Neuronal stem cell (in vitro differentiated cells): ENCODE measurements at regions not wholly inside any gene's neighbourhood (a gene's known extent, or its start where the extent isn't known, plus 50 kb on each side); places are given as distances from the start of the nearest gene placed in this dataset.

Source experiments
- DNase-seq: peaks from one replicate; pipeline ENCODE4 v3.0.0-alpha.2; 2013; ENCODE audit warnings: low spot score
- H2AFZ ChIP-seq: one replicate; pipeline ENCODE4 v1.6.1; 2013; ENCODE audit warnings: mild to moderate bottlenecking, low read length, inconsistent platforms
- H2AK5ac ChIP-seq: 2 replicates; pipeline ENCODE4 v1.6.1; 2013; ENCODE audit warnings: low read depth, mild to moderate bottlenecking, inconsistent platforms, low read length, moderate library complexity, mixed read lengths
- H2BK120ac ChIP-seq: 2 replicates; pipeline ENCODE4 v1.6.1; 2013; ENCODE audit warnings: low read depth, mild to moderate bottlenecking, inconsistent platforms, low read length, moderate library complexity, mixed read lengths
- H2BK12ac ChIP-seq: one replicate; pipeline ENCODE4 v1.6.1; 2013; ENCODE audit warnings: low read length, inconsistent platforms
- H2BK15ac ChIP-seq: 2 replicates; pipeline ENCODE4 v1.6.1; 2013; ENCODE audit warnings: mild to moderate bottlenecking, low read length, inconsistent platforms, mixed read lengths
- H2BK5ac ChIP-seq: one replicate; pipeline ENCODE4 v1.6.1; 2013; ENCODE audit warnings: inconsistent platforms, mild to moderate bottlenecking, low read length, moderate library complexity
- H3K14ac ChIP-seq: one replicate; pipeline ENCODE4 v1.6.1; 2013; ENCODE audit warnings: low read length, inconsistent platforms
- H3K18ac ChIP-seq: 2 replicates; pipeline ENCODE4 v1.6.1; 2013; ENCODE audit warnings: low read length, inconsistent platforms
- H3K23ac ChIP-seq: 2 replicates; pipeline ENCODE4 v1.6.1; 2013; ENCODE audit warnings: low read depth, mild to moderate bottlenecking, mixed read lengths, low read length, inconsistent platforms; ENCODE audit not compliant: poor library complexity
- H3K27ac ChIP-seq: replicated peaks from 3 replicates; pipeline ENCODE4 v1.5.1; 2013; ENCODE audit warnings: low read length, inconsistent platforms
- H3K27me3 ChIP-seq, 3 experiments: 2 replicates each; pipeline ENCODE4 v1.6.1; 2013; ENCODE audit warnings: low read length in 3 of 3, mild to moderate bottlenecking in 2 of 3, inconsistent platforms in 1 of 3, low read depth in 1 of 3, mixed read lengths in 1 of 3, moderate library complexity in 1 of 3; ENCODE audit not compliant: control insufficient read depth in 3 of 3, insufficient read depth in 3 of 3
- H3K36me3 ChIP-seq, 2 donors: replicated peaks in 1 of 2; 2 replicates each; pipeline ENCODE4 v1.6.1; 2013; ENCODE audit warnings: low read length in 2 of 2; ENCODE audit not compliant: control insufficient read depth in 2 of 2, insufficient read depth in 2 of 2
- H3K4ac ChIP-seq: 2 replicates; pipeline ENCODE4 v1.6.1; 2013; ENCODE audit warnings: inconsistent platforms, mild to moderate bottlenecking, low read length, moderate library complexity
- H3K4me1 ChIP-seq, 2 donors: 1 replicate in 1 of 2; 2 replicates in 1 of 2; pipeline ENCODE4 v1.6.1; 2013; ENCODE audit warnings: low read length in 2 of 2, low read depth in 1 of 2; ENCODE audit not compliant: control insufficient read depth in 2 of 2, insufficient read depth in 1 of 2
- H3K4me2 ChIP-seq: one replicate; pipeline ENCODE4 v1.6.1; 2013; ENCODE audit warnings: mild to moderate bottlenecking, low read length, inconsistent platforms; ENCODE audit not compliant: insufficient read depth, poor library complexity, severe bottlenecking
- H3K4me3 ChIP-seq, 2 donors: 2 replicates each; pipeline ENCODE4 v1.5.1; 2013; ENCODE audit warnings: low read length in 2 of 2, mild to moderate bottlenecking in 2 of 2, inconsistent platforms in 1 of 2, moderate library complexity in 1 of 2
- H3K79me1 ChIP-seq: one replicate; pipeline ENCODE4 v1.6.1; 2013; ENCODE audit warnings: low read depth, mild to moderate bottlenecking, inconsistent platforms, low read length, moderate library complexity
- H3K9ac ChIP-seq: one replicate; pipeline ENCODE4 v1.6.1; 2013; ENCODE audit warnings: mild to moderate bottlenecking, low read depth, low read length, inconsistent platforms; ENCODE audit not compliant: poor library complexity
- H3K9me3 ChIP-seq, 2 donors: replicated peaks in 1 of 2; 2 replicates each; pipeline versions ENCODE3 to v1.6.1; 2013; ENCODE audit warnings: low read length in 2 of 2, mild to moderate bottlenecking in 2 of 2, inconsistent platforms in 1 of 2, low read depth in 1 of 2, mixed read lengths in 1 of 2, moderate library complexity in 1 of 2; ENCODE audit not compliant: control insufficient read depth in 2 of 2, insufficient read depth in 1 of 2
- H4K8ac ChIP-seq: one replicate; pipeline ENCODE4 v1.6.1; 2013; ENCODE audit warnings: low read depth, mild to moderate bottlenecking, inconsistent platforms, low read length, moderate library complexity
- H4K91ac ChIP-seq: one replicate; pipeline ENCODE4 v1.6.1; 2013; ENCODE audit warnings: low read length, low read depth, mild to moderate bottlenecking, inconsistent platforms; ENCODE audit not compliant: poor library complexity
- WGBS, 2 donors: extraction: QIAGEN DNeasy Blood & Tissue Kit; methylation state at CpG; one replicate each; pipeline ENCODE4 v1.1.7; 2013; ENCODE audit warnings: missing lambda C conversion rate in 2 of 2, mixed read lengths in 1 of 2; ENCODE audit not compliant: insufficient read length in 2 of 2, insufficient replicate concordance in 1 of 2; ENCODE audit errors: extremely low coverage in 2 of 2; 5-methylcytosine and 5-hydroxymethylcytosine counted together

- Histone ChIP-seq H3K79me1 (no peaks in the 10 kb centered on the region), H3K18ac (no peak overlapping the region), H4K91ac (no peak overlapping the region), H3K23ac (no peak overlapping the region), H2BK15ac (no peak overlapping the region), H3K14ac (no peak overlapping the region), H2BK12ac (no peak overlapping the region), H2AFZ (no peak overlapping the region), H3K36me3 (no peaks in the 10 kb centered on the region), H3K4me3 (no peak overlapping the region), H3K27ac (no peak overlapping the region), H2AK5ac (no peak overlapping the region), H3K4me2 (no peak overlapping the region), H3K4me1 (peaks cover 0 to 2% of the 10 kb centered on the region in 2 donors), H2BK120ac (no peak overlapping the region), H3K9me3 (peaks cover 0 to 5% of the 10 kb centered on the region in 2 donors), H3K27me3 (no peaks in the 10 kb centered on the region), H2BK5ac (no peak overlapping the region), H4K8ac (no peak overlapping the region), H3K9ac (no peak overlapping the region), H3K4ac (no peak overlapping the region)
- WGBS, 2 donors = no CpG with 5 or more reads among the region's 1 CpG
- DNase-seq = no peak
Observed at GRCh38 chr3:177401375-177401774, 204.1 kb upstream of the TBL1XR1 start.

GRCh38 chr3:177402533-177402932, 205.3 kb upstream of the TBL1XR1 start:
- Histone ChIP-seq H3K79me1 (no peaks in the 10 kb centered on the region), H2AK5ac (no peak overlapping the region), H3K9ac (no peak overlapping the region), H3K18ac (no peak overlapping the region), H3K14ac (no peak overlapping the region), H2AFZ (no peak overlapping the region), H2BK5ac (no peak overlapping the region), H3K23ac (no peak overlapping the region), H3K36me3 (no peaks in the 10 kb centered on the region), H3K9me3 (peaks cover 0 to 5% of the 10 kb centered on the region in 2 donors), H3K27me3 (no peaks in the 10 kb centered on the region), H3K4ac (no peak overlapping the region), H3K4me3 (no peak overlapping the region), H4K91ac (no peak overlapping the region), H3K4me1 (peaks cover 0 to 2% of the 10 kb centered on the region in 2 donors), H4K8ac (no peak overlapping the region), H2BK120ac (no peak overlapping the region), H2BK15ac (no peak overlapping the region), H3K4me2 (no peak overlapping the region), H2BK12ac (no peak overlapping the region), H3K27ac (no peak overlapping the region)
- no CpG with 5 or more reads among the region's 3 CpGs for WGBS, 2 donors
- DNase-seq = no peak

GRCh38 chr3:177405191-177405672, 207.9 kb upstream of the TBL1XR1 start:
- no peaks in the 10 kb centered on the region for H3K9me3 ChIP-seq
- DNase-seq = no peak
- H4K91ac ChIP-seq = no peak overlapping the region
- WGBS, 2 donors = no CpG with 5 or more reads among the region's 3 CpGs
- no peak overlapping the region for H3K23ac ChIP-seq
- H2AK5ac ChIP-seq = no peak overlapping the region
- H3K36me3 ChIP-seq = no peaks in the 10 kb centered on the region
- H3K4me3 ChIP-seq = no peak overlapping the region
- no peak overlapping the region for H2BK5ac ChIP-seq
- H3K27me3 ChIP-seq = no peaks in the 10 kb centered on the region
- H2BK120ac ChIP-seq = no peak overlapping the region
- H2AFZ ChIP-seq = peak overlapping the region; percentile 3
- H3K4ac ChIP-seq = no peak overlapping the region
- H2BK12ac ChIP-seq = no peak overlapping the region
- H3K14ac ChIP-seq = no peak overlapping the region
- H3K79me1 ChIP-seq = no peaks in the 10 kb centered on the region
- no peak overlapping the region for H3K27ac ChIP-seq
- peaks cover 2% of the 10 kb centered on the region in 2 donors for H3K4me1 ChIP-seq
- H2BK15ac ChIP-seq = no peak overlapping the region
- no peak overlapping the region for H3K4me2 ChIP-seq
- no peak overlapping the region for H4K8ac ChIP-seq
- no peak overlapping the region for H3K18ac ChIP-seq
- no peak overlapping the region for H3K9ac ChIP-seq

DNA sequence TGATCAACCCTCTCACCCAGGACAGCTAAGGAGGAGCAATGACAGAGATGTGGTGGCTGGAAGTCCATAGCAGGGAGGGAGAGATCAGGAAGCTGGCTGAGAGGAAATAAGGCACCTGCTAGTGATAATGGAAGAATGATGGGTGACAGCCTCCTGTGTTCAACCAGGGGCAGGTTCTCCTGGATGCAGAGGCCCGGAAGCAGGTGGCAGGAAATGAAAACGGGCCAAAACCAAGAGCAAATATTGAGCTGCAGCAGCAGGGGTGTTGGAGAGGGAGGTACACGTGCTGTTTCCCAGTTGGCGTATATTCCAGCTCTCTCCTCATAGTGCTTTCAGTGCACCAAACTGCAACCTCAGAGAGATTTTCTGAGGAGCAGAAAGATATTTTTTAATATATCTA, 213.4 kb upstream of the TBL1XR1 start:
- Histone ChIP-seq H3K4me3 (no peak overlapping the region), H3K4me1 (peaks cover 0 to 2% of the 10 kb centered on the region in 2 donors), H3K36me3 (no peaks in the 10 kb centered on the region), H4K91ac (no peak overlapping the region), H3K9ac (no peak overlapping the region), H4K8ac (no peak overlapping the region), H2BK15ac (no peak overlapping the region), H2AK5ac (no peak overlapping the region), H3K79me1 (no peaks in the 10 kb centered on the region), H2BK120ac (no peak overlapping the region), H2AFZ (no peak overlapping the region), H3K27me3 (no peaks in the 10 kb centered on the region), H3K9me3 (no peaks in the 10 kb centered on the region), H2BK5ac (no peak overlapping the region), H2BK12ac (no peak overlapping the region), H3K4me2 (no peak overlapping the region), H3K23ac (no peak overlapping the region), H3K27ac (no peak overlapping the region), H3K18ac (no peak overlapping the region), H3K4ac (no peak overlapping the region), H3K14ac (no peak overlapping the region)
- no CpG with 5 or more reads among the region's 4 CpGs for WGBS, 2 donors
- DNase-seq = no peak
